ENCODE measurements at regions not wholly inside any gene's neighbourhood (a gene's known extent, or its start where the extent isn't known, plus 50 kb on each side); places are given as distances from the start of the nearest gene placed in this dataset.

- Histone ChIP-seq H3F3A (ENCODE audit: insufficient read depth) (no peaks in the 10 kb centered on the region), H3K9ac (ENCODE audit: low read length) (no peak overlapping the region), H4K20me1 (ENCODE audit: low read depth, low read length) (no peaks in the 10 kb centered on the region), H2AFZ (ENCODE audit: low read depth, low read length, severe bottlenecking) (no peak overlapping the region), H3K36me3 (ENCODE audit: low read length) (no peaks in the 10 kb centered on the region), H3K9me2 (replicated peaks; ENCODE audit: insufficient read depth, low read length) (no peaks in the 10 kb centered on the region), H3K4me3 (ENCODE audit: insufficient read depth, low read length, poor library complexity, severe bottlenecking) (no peak overlapping the region), H3K4me2 (ENCODE audit: low read depth, low read length, poor library complexity, severe bottlenecking) (no peak overlapping the region), H3K27me3 (ENCODE audit: low read length) (no peaks in the 10 kb centered on the region), H3K9me3 (ENCODE audit: insufficient read depth, low read length) (no peaks in the 10 kb centered on the region), H3K27ac (ENCODE audit: low read depth, low read length) (no peak overlapping the region), H3K79me2 (ENCODE audit: insufficient read depth, low read length) (no peaks in the 10 kb centered on the region)
- TF ChIP-seq CTCF (IDR thresholded peaks at IDR 0.05; ENCODE audit: insufficient read depth, low read length, poor library complexity, severe bottlenecking) (no peak), EZH2phosphoT487 (conservative IDR thresholded peaks at IDR 0.05; ENCODE audit: low read length) (no peak)
Measured at GRCh38 chr5:121737120-121737519, 114.6 kb upstream of the FTMT start.

- no peak overlapping the region for H3K27ac ChIP-seq (ENCODE audit: low read depth, low read length)
- no peak for TF ChIP-seq EZH2phosphoT487 (conservative IDR thresholded peaks at IDR 0.05; ENCODE audit: low read length)
- no peak for TF ChIP-seq CTCF (IDR thresholded peaks at IDR 0.05; ENCODE audit: insufficient read depth, low read length, poor library complexity, severe bottlenecking)
- H3K9me2 ChIP-seq (replicated peaks; ENCODE audit: insufficient read depth, low read length), result no peaks in the 10 kb centered on the region
- H3K9me3 ChIP-seq (ENCODE audit: insufficient read depth, low read length), result no peaks in the 10 kb centered on the region
- no peak overlapping the region for H3K9ac ChIP-seq (ENCODE audit: low read length)
- H3K4me3 ChIP-seq (ENCODE audit: insufficient read depth, low read length, poor library complexity, severe bottlenecking), result no peak overlapping the region
- H3K27me3 ChIP-seq (ENCODE audit: low read length), result no peaks in the 10 kb centered on the region
- H2AFZ ChIP-seq (ENCODE audit: low read depth, low read length, severe bottlenecking), result no peak overlapping the region
- H3K4me2 ChIP-seq (ENCODE audit: low read depth, low read length, poor library complexity, severe bottlenecking), result no peak overlapping the region
- no peaks in the 10 kb centered on the region for H3K36me3 ChIP-seq (ENCODE audit: low read length)
- H3K79me2 ChIP-seq (ENCODE audit: insufficient read depth, low read length), result no peaks in the 10 kb centered on the region
- no peaks in the 10 kb centered on the region for H4K20me1 ChIP-seq (ENCODE audit: low read depth, low read length)
- H3F3A ChIP-seq (ENCODE audit: insufficient read depth), result no peaks in the 10 kb centered on the region
Measured at GRCh38 chr5:121741156-121741555, 110.5 kb upstream of the FTMT start.

- Histone ChIP-seq H3F3A (ENCODE audit: insufficient read depth) (no peaks in the 10 kb centered on the region), H3K9me2 (replicated peaks; ENCODE audit: insufficient read depth, low read length) (no peaks in the 10 kb centered on the region), H3K4me3 (ENCODE audit: insufficient read depth, low read length, poor library complexity, severe bottlenecking) (no peak overlapping the region), H3K79me2 (ENCODE audit: insufficient read depth, low read length) (no peaks in the 10 kb centered on the region), H3K27ac (ENCODE audit: low read depth, low read length) (no peak overlapping the region), H3K4me2 (ENCODE audit: low read depth, low read length, poor library complexity, severe bottlenecking) (no peak overlapping the region), H4K20me1 (ENCODE audit: low read depth, low read length) (no peaks in the 10 kb centered on the region), H3K9me3 (ENCODE audit: insufficient read depth, low read length) (no peaks in the 10 kb centered on the region), H3K36me3 (ENCODE audit: low read length) (no peaks in the 10 kb centered on the region), H3K27me3 (ENCODE audit: low read length) (no peaks in the 10 kb centered on the region), H2AFZ (ENCODE audit: low read depth, low read length, severe bottlenecking) (no peak overlapping the region), H3K9ac (ENCODE audit: low read length) (no peak overlapping the region)
- no peak for TF ChIP-seq CTCF (IDR thresholded peaks at IDR 0.05; ENCODE audit: insufficient read depth, low read length, poor library complexity, severe bottlenecking)
- TF ChIP-seq EZH2phosphoT487 (conservative IDR thresholded peaks at IDR 0.05; ENCODE audit: low read length), result no peak
Measured at GRCh38 chr5:121744577-121744976, 107.1 kb upstream of the FTMT start.

- Histone ChIP-seq H3K9me3 (ENCODE audit: insufficient read depth, low read length) (no peaks in the 10 kb centered on the region), H3K9me2 (replicated peaks; ENCODE audit: insufficient read depth, low read length) (no peaks in the 10 kb centered on the region), H3K4me3 (ENCODE audit: insufficient read depth, low read length, poor library complexity, severe bottlenecking) (no peak overlapping the region), H3K79me2 (ENCODE audit: insufficient read depth, low read length) (no peaks in the 10 kb centered on the region), H3K27ac (ENCODE audit: low read depth, low read length) (no peak overlapping the region), H3K27me3 (ENCODE audit: low read length) (no peaks in the 10 kb centered on the region), H2AFZ (ENCODE audit: low read depth, low read length, severe bottlenecking) (no peak overlapping the region), H3F3A (ENCODE audit: insufficient read depth) (no peaks in the 10 kb centered on the region), H3K36me3 (ENCODE audit: low read length) (no peaks in the 10 kb centered on the region), H3K9ac (ENCODE audit: low read length) (no peak overlapping the region), H4K20me1 (ENCODE audit: low read depth, low read length) (no peaks in the 10 kb centered on the region), H3K4me2 (ENCODE audit: low read depth, low read length, poor library complexity, severe bottlenecking) (no peak overlapping the region)
- TF ChIP-seq CTCF (IDR thresholded peaks at IDR 0.05; ENCODE audit: insufficient read depth, low read length, poor library complexity, severe bottlenecking) (no peak), EZH2phosphoT487 (conservative IDR thresholded peaks at IDR 0.05; ENCODE audit: low read length) (no peak)
Measured at GRCh38 chr5:121745407-121745806, 106.3 kb upstream of the FTMT start.

Measured in SU-DHL-6 (cell line).